ENCODE measurements at regions not wholly inside any gene's neighbourhood (a gene's known extent, or its start where the extent isn't known, plus 50 kb on each side); places are given as distances from the start of the nearest gene placed in this dataset.
"Not testable (repeated sequence)": the region's sequence is repeated elsewhere in the genome, so short reads cannot be mapped to it uniquely, and the experiment has no call there.

- POLR2A ChIA-PET (ENCODE audit: low non-redundant PET), result no interaction called here
- H3K27ac ChIP-seq, result no peak overlapping the region
- TF ChIP-seq CTCF (conservative IDR thresholded peaks at IDR 0.05; ENCODE audit: low read depth), result no peak
- no peak for DNase-seq (ENCODE audit: low spot score)
- CTCF ChIA-PET, result interaction anchor here (1.4 kb wide), 1 partner anchor 19 kb away, joined by 4 read pairs; no protein-coding TSS in a partner anchor
Observed at GRCh38 chr9:129551393-129551973, 69.4 kb downstream of the C9orf50 start.

- CTCF ChIA-PET, result interaction anchor here (0.6 to 1.4 kb wide), 3 partner anchors 14 to 314 kb away, joined by 3 to 4 read pairs (median 3); no protein-coding TSS in a partner anchor
- POLR2A ChIA-PET (ENCODE audit: low non-redundant PET); H3K27ac ChIP-seq; DNase-seq (ENCODE audit: low spot score): not testable (repeated sequence)
Observed at GRCh38 chr9:129550977-129551376, 69.9 kb downstream of the C9orf50 start.

GRCh38 chr9:129550199-129550839 is 70.6 kb downstream of the C9orf50 start:
- no peak overlapping the region for H3K27ac ChIP-seq
- CTCF ChIA-PET, result interaction anchor here (0.6 to 1.4 kb wide), 4 partner anchors 14 to 313 kb away, joined by 3 to 4 read pairs (median 4); no protein-coding TSS in a partner anchor
- TF ChIP-seq CTCF (conservative IDR thresholded peaks at IDR 0.05; ENCODE audit: low read depth), result no peak
- POLR2A ChIA-PET (ENCODE audit: low non-redundant PET), result interaction anchor here (0.6 to 0.7 kb wide), 2 partner anchors 11 to 652 kb away, joined by 3 to 4 read pairs; no protein-coding TSS in a partner anchor
- peak; percentile 54 for DNase-seq (ENCODE audit: low spot score)

- POLR2A ChIA-PET (ENCODE audit: low non-redundant PET), result interaction anchor here (0.6 kb wide), 1 partner anchor 652 kb away, joined by 3 read pairs; no protein-coding TSS in a partner anchor
- CTCF ChIA-PET, result interaction anchor here (0.6 kb wide), 1 partner anchor 382 kb away, joined by 3 read pairs; no protein-coding TSS in a partner anchor
- H3K27ac ChIP-seq, result no peak overlapping the region
- TF ChIP-seq CTCF (conservative IDR thresholded peaks at IDR 0.05; ENCODE audit: low read depth), result no peak
- no peak for DNase-seq (ENCODE audit: low spot score)
Observed at GRCh38 chr9:129549684-129550083, 71.2 kb downstream of the C9orf50 start.

GRCh38 chr9:129549139-129549538 is 71.8 kb downstream of the C9orf50 start:
- POLR2A ChIA-PET (ENCODE audit: low non-redundant PET), result no interaction called here
- TF ChIP-seq CTCF (conservative IDR thresholded peaks at IDR 0.05; ENCODE audit: low read depth), result no peak
- DNase-seq (ENCODE audit: low spot score), result no peak
- no peak overlapping the region for H3K27ac ChIP-seq
- CTCF ChIA-PET, result interaction anchor here (0.6 kb wide), 1 partner anchor 381 kb away, joined by 3 read pairs; no protein-coding TSS in a partner anchor

- POLR2A ChIA-PET (ENCODE audit: low non-redundant PET), result no interaction called here
- CTCF ChIA-PET, result no interaction called here
- DNase-seq (ENCODE audit: low spot score), result no peak
- no peak overlapping the region; the same call in 1 of the 2 replicates for H3K27ac ChIP-seq
- no peak for TF ChIP-seq CTCF (conservative IDR thresholded peaks at IDR 0.05; ENCODE audit: low read depth)
Observed at GRCh38 chr9:129548571-129549135, 72.2 kb downstream of the C9orf50 start.
